B cell (primary cell): ENCODE measurements at regions not wholly inside any gene's neighbourhood (a gene's known extent, or its start where the extent isn't known, plus 50 kb on each side); places are given as distances from the start of the nearest gene placed in this dataset.

Experiments used
- ATAC-seq: fragments of 200-7000 bp; cut with Tn5 transposase; one replicate; pipeline ENCODE4 v1.10.0; 2021; ENCODE audit warnings: low read depth, mild to moderate bottlenecking, moderate number of reproducible peaks, moderate library complexity
- CTCF ChIA-PET: fragments of 350-600 bp; sonication (Branson Sonifier 250); formaldehyde crosslinking; loops from one replicate; lab custom pipeline; 2021; ENCODE audit warnings: antibody characterized with exemption, inconsistent platforms; lab: Charles Lee
- POLR2A ChIA-PET: fragments of 350-600 bp; sonication (Branson Sonifier 250); formaldehyde crosslinking; loops from one replicate; lab custom pipeline; 2021; ENCODE audit warnings: antibody characterized with exemption; lab: Charles Lee
- DNase-seq: peaks from one replicate; pipeline ENCODE4 v3.0.0; 2013
- H2AFZ ChIP-seq: 2 replicates; pipeline ENCODE4 v1.6.1; 2012; ENCODE audit warnings: mild to moderate bottlenecking, low read depth, low read length; ENCODE audit not compliant: insufficient read depth, poor library complexity, severe bottlenecking
- H3K27ac ChIP-seq, 2 donors: 1 replicate in 1 of 2; 2 replicates in 1 of 2; pipeline ENCODE4 v1.5.1; 2012 to 2013; ENCODE audit warnings: low read length in 2 of 2, mild to moderate bottlenecking in 2 of 2, moderate library complexity in 1 of 2
- H3K27me3 ChIP-seq, 4 experiments: fragments of 200-600 bp in 1 of 4; sonication (generic) in 1 of 4; replicated peaks in 1 of 4; 1 replicate in 2 of 4; 2 replicates in 2 of 4; pipeline versions ENCODE4 v1.6.1 to v1.7.0; 2013 to 2016; ENCODE audit warnings: low read length in 3 of 4, mild to moderate bottlenecking in 2 of 4, mixed read lengths in 1 of 4, moderate library complexity in 1 of 4; ENCODE audit not compliant: insufficient read depth in 4 of 4, control insufficient read depth in 3 of 4; ENCODE audit errors: control extremely low read depth in 1 of 4
- H3K36me3 ChIP-seq, 2 experiments: replicated peaks in 1 of 2; 1 replicate in 1 of 2; 2 replicates in 1 of 2; pipeline versions ENCODE4 v1.6.1 to v1.7.1; 2013; ENCODE audit warnings: low read length in 1 of 2; ENCODE audit not compliant: insufficient read depth in 2 of 2, control insufficient read depth in 1 of 2; ENCODE audit errors: control extremely low read depth in 1 of 2, extremely low read depth in 1 of 2
- H3K4me1 ChIP-seq, 2 donors: fragments of 200-600 bp in 1 of 2; sonication (generic) in 1 of 2; 1 replicate in 1 of 2; 2 replicates in 1 of 2; pipeline versions ENCODE4 v1.5.1 to v1.6.1; 2013 to 2017; ENCODE audit warnings: low read length in 2 of 2; ENCODE audit not compliant: control insufficient read depth in 2 of 2, insufficient read depth in 2 of 2
- H3K4me2 ChIP-seq: replicated peaks from 2 replicates; pipeline ENCODE3; 2012; ENCODE audit warnings: mild to moderate bottlenecking, low read depth, low read length; ENCODE audit not compliant: poor library complexity, severe bottlenecking
- H3K4me3 ChIP-seq, 5 experiments: fragments of 200-600 bp in 1 of 5; sonication (generic) in 1 of 5; 1 replicate in 3 of 5; 2 replicates in 2 of 5; pipeline versions ENCODE4 v1.5.1 to v1.7.0; 2011 to 2016; ENCODE audit warnings: low read length in 4 of 5, mild to moderate bottlenecking in 4 of 5, low read depth in 2 of 5, control low read depth in 1 of 5, moderate library complexity in 1 of 5; ENCODE audit not compliant: insufficient read depth in 1 of 5; ENCODE audit errors: control extremely low read depth in 1 of 5, extremely low read depth in 1 of 5
- H3K79me2 ChIP-seq: fragments of 200-600 bp; sonication (generic); one replicate; pipeline ENCODE4 v1.6.0; 2016; ENCODE audit warnings: low read length; ENCODE audit not compliant: control insufficient read depth, insufficient read depth
- H3K9ac ChIP-seq: fragments of 200-600 bp; sonication (generic); 2 replicates; pipeline ENCODE4 v1.6.1; 2017; ENCODE audit warnings: mild to moderate bottlenecking, low read length, moderate library complexity
- H3K9me3 ChIP-seq, 3 donors: one replicate each; pipeline versions ENCODE4 v1.6.1 to v1.7.1; 2013; ENCODE audit warnings: low read length in 2 of 3; ENCODE audit not compliant: control insufficient read depth in 2 of 3, insufficient read depth in 1 of 3; ENCODE audit errors: control extremely low read depth in 1 of 3
- H4K20me1 ChIP-seq: 2 replicates; pipeline ENCODE4 v1.6.0; 2012; ENCODE audit warnings: mild to moderate bottlenecking, low read length; ENCODE audit not compliant: insufficient read depth, control insufficient read depth, poor library complexity, severe bottlenecking
- H3K27ac Mint-ChIP-seq: one replicate; pipeline ENCODE4 v1.8.0; 2021; ENCODE audit warnings: mixed read lengths
- H3K27me3 Mint-ChIP-seq: one replicate; pipeline ENCODE4 v1.8.0; 2021; ENCODE audit warnings: mixed read lengths
- H3K4me1 Mint-ChIP-seq: one replicate; pipeline ENCODE4 v1.8.0; 2021; ENCODE audit warnings: mixed read lengths
- H3K4me3 Mint-ChIP-seq: one replicate; pipeline ENCODE4 v1.8.0; 2021; ENCODE audit warnings: mixed read lengths
- H3K9me3 Mint-ChIP-seq: one replicate; pipeline ENCODE4 v1.8.0; 2022; ENCODE audit warnings: mixed read lengths; ENCODE audit not compliant: insufficient read depth
- CTCF ChIP-seq: fragments of 200-600 bp; IDR thresholded peaks from one replicate; pipeline ENCODE4 v1.8.0; 2022; ENCODE audit warnings: antibody characterized with exemption, mild to moderate bottlenecking
- EZH2 ChIP-seq: IDR thresholded peaks from 2 replicates; pipeline ENCODE4 v1.6.1; 2012; ENCODE audit warnings: borderline replicate concordance, low read depth, mild to moderate bottlenecking, moderate library complexity, low read length; ENCODE audit not compliant: insufficient read depth, poor library complexity, severe bottlenecking
- WGBS: methylation state at CpG from one replicate; pipeline ENCODE4 v1.1.5; 2013; ENCODE audit warnings: missing lambda C conversion rate; ENCODE audit not compliant: insufficient coverage; 5-methylcytosine and 5-hydroxymethylcytosine counted together
- intact Hi-C: fragments of 100-400 bp; cut with micrococcal nuclease; formaldehyde crosslinking; loops from one replicate; pipeline ENCODE4 v1.10.0; 2022

GRCh38 chr13:72039126-72039525 lies 172.1 kb upstream of the DACH1 start:
- ATAC-seq, result no peak

GRCh38 chr13:72029981-72030380 lies 163.0 kb upstream of the DACH1 start:
- H3K27ac ChIP-seq, result no peak overlapping the region
- no peak overlapping the region for H3K4me3 ChIP-seq
- H3K79me2 ChIP-seq, result no peaks in the 10 kb centered on the region
- no peak for TF ChIP-seq CTCF
- TF ChIP-seq EZH2, result no peak
- H3K9me3 ChIP-seq, result peaks cover 2 to 10% (median 4%) of the 10 kb centered on the region in 3 donors
- ATAC-seq (no peak), DNase-seq (no peak)
- no peaks in the 10 kb centered on the region for H3K27me3 Mint-ChIP-seq
- H2AFZ ChIP-seq, result no peak overlapping the region
- intact Hi-C loops, result no loop called here
- POLR2A ChIA-PET, result no interaction called here
- 80% methylated on average over 1 of the region's 3 CpGs for WGBS
- CTCF ChIA-PET, result no interaction called here
- peaks cover 10% of the 10 kb centered on the region for H3K9me3 Mint-ChIP-seq
- no peak overlapping the region for H3K27ac Mint-ChIP-seq
- H3K4me3 Mint-ChIP-seq, result no peak overlapping the region
- H3K4me2 ChIP-seq, result no peak overlapping the region
- H3K4me1 ChIP-seq, result no peaks in the 10 kb centered on the region
- H3K9ac ChIP-seq, result no peak overlapping the region
- H4K20me1 ChIP-seq, result no peaks in the 10 kb centered on the region
- no peaks in the 10 kb centered on the region for H3K36me3 ChIP-seq
- H3K27me3 ChIP-seq, result no peaks in the 10 kb centered on the region
- no peaks in the 10 kb centered on the region for H3K4me1 Mint-ChIP-seq

More at GRCh38 chr13:72039126-72039525, 172.1 kb upstream of the DACH1 start:
- no peaks in the 10 kb centered on the region for H3K4me1 ChIP-seq
- no peak overlapping the region for H3K4me2 ChIP-seq
- POLR2A ChIA-PET, result no interaction called here
- H3K9me3 ChIP-seq, result no peaks in the 10 kb centered on the region
- H3K79me2 ChIP-seq, result no peaks in the 10 kb centered on the region
- no peak overlapping the region for H3K27ac ChIP-seq
- H3K27me3 ChIP-seq, result no peaks in the 10 kb centered on the region
- Mint-ChIP-seq H3K9me3 (peaks cover 2% of the 10 kb centered on the region), H3K4me1 (no peaks in the 10 kb centered on the region), H3K4me3 (no peak overlapping the region), H3K27me3 (no peaks in the 10 kb centered on the region), H3K27ac (no peak overlapping the region)
- TF ChIP-seq CTCF, result no peak
- TF ChIP-seq EZH2, result no peak
- intact Hi-C loops, result no loop called here
- WGBS, result 87% methylated on average over 3 of the region's 3 CpGs
- H3K36me3 ChIP-seq, result no peaks in the 10 kb centered on the region
- CTCF ChIA-PET, result no interaction called here
- H4K20me1 ChIP-seq, result no peaks in the 10 kb centered on the region
- no peak overlapping the region for H3K4me3 ChIP-seq
- no peak overlapping the region for H2AFZ ChIP-seq
- no peak overlapping the region for H3K9ac ChIP-seq
- no peak for DNase-seq
